NCI-H510A (cell line): ENCODE measurements at regions not wholly inside any gene's neighbourhood (a gene's known extent, or its start where the extent isn't known, plus 50 kb on each side); places are given as distances from the start of the nearest gene placed in this dataset.
"Not testable (repeated sequence)": the region's sequence is repeated elsewhere in the genome, so short reads cannot be mapped to it uniquely, and the experiment has no call there.

Source experiments
- DNase-seq: peaks from one replicate; lab custom pipeline; 2025; lab: John Stamatoyannopoulos, UW

DNA sequence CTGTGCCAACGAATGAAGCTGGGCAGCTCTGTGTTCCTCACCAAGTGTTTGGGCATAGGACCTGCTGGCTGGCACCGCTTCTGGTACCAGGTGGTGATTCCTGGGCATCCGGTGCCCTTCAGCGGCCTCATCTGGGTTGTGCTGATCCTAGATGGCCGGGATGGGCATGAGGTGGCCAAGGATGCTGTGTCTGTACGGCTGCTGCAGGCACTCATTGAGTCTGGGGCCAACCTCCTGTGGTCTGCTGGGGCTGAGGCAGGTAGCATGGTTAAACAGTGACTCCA, 96.1 kb upstream of the PLEKHM1 start:
- DNase-seq = not testable (repeated sequence)

DNA sequence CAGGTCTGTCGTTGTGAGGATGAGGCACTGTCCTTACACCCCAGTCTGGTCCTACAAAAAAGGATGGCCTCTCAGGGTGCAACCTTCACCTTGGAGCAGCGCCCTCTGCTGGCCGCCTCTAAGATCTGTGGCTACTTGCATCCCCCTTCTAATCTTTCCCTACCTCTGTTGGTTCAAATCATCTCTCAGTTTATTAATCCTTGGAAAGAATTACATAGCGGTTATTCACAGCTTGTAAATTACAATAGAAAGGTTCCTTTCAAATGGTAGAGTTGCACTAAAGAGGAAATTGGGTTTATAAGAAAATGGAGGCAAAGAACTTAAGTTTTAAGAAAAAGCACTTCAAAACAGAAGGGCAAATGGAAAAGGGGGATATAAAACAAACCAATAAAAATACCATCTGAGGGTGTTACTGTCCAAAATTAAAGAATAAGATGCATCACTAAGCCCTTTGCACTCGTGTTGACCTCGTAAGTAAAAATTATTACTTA, 102.0 kb upstream of the PLEKHM1 start:
- not testable (repeated sequence) for DNase-seq

DNA sequence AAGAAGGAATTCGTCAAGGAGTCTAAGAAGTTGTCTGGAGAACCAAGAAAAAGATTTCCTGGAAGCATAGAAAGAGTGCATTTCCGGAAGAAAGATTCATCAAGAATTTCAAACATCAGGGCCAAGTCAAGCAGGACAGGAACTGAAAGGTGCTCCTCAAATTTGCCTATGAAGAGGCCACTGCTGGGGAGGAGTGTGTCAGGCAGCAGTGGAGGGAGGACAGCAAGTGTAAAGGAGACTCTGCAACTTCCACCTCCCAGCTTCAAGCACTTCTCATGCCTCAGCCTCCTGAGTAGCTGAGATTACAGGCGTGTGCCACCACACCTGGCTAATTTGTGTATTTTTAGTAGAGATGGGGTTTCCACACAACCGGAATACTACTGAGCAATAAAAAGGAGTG, 105.8 kb upstream of the PLEKHM1 start:
- not testable (repeated sequence) for DNase-seq

DNA sequence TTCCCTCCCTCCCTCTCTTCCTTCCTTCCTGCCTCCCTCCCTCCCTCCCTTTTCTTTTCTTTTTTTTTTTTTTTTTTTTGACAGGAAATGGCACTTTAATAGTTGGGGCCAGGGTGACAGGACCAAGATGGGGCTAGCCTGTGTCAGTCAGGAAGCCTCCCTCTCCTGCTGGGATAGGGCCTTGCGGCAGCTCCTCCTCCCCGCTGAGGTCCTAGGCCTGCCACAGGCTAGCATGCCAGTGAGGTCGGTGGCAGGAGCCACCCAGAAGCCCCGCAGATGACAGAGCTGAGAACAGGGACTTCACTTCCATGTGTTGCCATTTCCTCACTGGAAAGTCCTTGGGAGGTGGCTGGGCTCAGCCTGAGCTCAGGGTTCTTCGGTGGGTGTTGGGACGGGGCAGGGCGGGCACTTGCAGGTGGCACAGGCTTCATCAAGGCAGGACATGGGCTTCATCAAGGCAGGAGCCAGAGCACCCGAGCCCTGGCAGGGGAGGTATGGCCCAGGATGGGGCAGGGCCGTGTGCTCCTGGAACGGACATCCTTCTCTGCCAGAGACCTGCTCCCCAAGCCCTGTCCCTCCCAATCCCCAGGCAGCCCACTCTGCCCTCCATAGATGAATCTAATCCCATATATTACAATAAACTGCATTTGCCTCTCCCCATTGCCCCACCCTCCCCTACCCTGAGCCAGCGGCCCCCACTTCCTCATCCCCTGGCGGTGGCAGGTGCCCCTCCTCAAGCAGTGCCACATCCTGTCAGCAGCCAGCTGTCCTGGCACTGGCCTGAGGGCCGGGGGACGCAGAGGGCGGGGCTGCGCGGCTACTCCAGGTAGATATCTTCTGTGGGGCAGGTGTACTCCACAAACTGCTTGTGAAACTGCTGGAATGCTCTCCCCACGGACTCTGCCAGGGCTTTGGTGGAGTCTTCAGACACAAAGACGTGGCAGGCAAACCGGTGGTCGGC, 109.8 kb upstream of the PLEKHM1 start:
- not testable (repeated sequence) for DNase-seq

DNA sequence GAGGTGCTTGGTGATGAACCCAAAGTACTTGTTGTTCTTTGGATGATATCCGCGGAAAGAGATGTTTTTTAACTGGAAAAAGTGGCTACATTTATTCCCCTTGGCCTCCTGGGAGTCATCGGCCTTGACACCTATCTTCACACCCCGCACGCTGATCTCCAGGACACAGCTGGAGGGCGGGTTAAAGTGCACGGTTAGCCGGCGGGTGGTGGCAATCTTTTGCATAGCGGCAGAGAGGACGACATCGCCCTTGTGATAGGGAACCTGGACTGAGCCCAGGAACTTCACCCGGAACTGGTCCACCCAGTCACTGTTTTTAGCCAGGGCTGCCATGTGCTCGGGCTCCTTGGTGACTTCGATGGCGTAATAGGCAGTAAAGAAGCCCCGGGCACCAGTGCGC, 110.5 kb upstream of the PLEKHM1 start:
- not testable (repeated sequence) for DNase-seq

DNA sequence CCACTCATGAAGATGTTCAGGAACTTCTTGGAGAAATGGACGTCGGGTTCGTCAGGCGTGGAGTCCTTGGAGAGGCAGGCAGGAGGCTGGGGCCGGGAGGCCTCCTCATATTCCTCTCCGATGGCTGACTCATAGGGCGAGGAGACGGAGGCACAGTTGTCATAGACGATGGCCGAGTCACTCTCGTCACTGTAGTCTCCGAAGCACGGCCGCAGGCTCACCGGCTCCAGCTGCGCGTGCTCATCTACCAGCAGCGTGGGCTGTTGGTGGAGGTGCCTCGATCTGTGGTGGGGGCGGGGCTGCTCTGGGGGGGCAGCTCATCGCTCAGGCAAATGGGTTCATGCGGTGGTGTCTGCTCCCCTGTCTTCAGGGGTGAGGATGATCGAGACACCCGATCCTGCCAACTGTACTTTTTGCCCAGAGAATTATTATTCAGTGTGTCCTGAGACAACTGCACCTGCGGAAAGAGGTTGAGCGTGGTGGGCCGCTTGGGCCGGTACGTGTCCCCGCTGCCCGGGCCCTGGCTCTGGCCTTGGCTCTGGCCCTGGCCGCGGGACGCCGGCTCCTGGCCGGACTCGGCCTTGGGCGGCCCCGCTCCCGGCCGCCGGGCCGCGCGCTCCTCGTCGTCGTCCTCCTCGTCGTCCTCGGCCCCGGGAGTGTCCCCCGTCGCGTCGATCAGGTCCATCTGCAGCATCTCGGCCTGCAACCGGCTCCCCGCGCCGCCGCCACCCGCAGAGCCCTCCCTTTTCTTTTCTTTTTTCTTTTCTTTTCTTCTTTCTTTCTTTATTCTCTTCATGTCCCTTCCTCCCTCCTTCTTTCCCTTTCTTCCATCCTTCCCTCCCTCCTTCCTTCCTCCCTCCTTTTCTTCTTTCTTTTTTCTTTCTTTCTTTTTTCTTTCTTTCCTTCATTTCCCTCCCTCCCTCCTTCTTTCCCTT, 111.4 kb upstream of the PLEKHM1 start:
- not testable (repeated sequence) for DNase-seq

DNA sequence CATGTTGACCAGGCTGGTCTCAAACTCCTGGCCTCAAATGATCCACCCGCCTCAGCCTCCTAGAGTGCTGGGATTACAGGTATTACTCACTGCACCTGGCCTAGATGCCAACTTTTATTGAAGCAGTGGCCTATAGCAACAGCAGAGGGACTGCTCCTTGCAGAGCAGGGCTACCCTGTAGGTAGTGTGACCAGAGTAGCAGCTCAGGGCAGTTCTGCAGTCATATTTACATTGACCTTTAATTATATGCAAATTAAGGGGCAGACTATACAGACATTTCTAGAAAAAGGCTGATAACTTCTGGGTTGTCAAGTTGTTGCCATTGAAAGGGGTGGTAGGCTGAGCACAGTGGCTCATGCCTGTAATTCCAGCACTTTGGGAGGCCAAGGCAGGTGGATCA, 115.2 kb upstream of the PLEKHM1 start:
- not testable (repeated sequence) for DNase-seq

DNA sequence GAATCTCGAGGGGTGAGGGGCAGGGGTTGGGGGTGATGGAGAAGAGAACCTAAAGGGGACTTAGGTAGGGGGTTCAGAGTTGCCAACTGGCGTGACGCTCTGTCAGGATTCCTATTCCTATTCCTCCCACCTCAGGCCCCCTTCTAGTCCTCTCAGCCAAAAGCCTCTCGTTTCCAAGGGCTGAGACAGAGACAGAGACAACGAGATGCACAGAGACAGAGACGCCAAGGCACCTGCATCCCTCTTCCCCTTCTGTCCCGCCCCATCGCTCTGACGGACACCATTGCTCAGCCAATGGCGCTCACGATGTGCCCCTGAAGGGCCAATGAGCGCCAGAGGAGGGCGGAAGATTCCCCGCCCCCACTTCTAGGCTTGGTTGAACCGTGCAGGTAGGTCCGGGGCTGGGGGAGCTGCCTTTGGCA, 129.5 kb upstream of the PLEKHM1 start:
- DNase-seq = not testable (repeated sequence)

DNA sequence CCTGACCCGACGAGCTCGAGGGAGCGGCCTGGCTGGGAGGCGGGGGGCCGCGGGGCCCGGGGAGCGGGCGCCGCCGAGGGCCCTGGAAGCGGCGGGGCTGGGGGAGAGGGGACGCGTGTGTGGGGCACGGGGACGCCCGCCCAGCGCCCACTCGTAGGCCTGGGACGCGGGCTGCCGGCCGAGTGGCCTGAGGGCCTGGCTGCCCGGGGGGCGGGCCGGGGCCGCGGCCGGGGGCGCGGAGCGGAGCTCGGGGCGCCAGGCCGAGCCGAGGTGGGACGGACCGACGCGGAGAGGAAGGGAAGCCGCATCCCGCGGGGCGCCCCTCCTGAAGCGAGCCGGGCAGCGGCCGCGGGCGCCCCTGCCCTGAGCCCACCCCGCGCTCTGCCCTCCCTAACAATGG, 129.9 kb upstream of the PLEKHM1 start:
- not testable (repeated sequence) for DNase-seq

DNA sequence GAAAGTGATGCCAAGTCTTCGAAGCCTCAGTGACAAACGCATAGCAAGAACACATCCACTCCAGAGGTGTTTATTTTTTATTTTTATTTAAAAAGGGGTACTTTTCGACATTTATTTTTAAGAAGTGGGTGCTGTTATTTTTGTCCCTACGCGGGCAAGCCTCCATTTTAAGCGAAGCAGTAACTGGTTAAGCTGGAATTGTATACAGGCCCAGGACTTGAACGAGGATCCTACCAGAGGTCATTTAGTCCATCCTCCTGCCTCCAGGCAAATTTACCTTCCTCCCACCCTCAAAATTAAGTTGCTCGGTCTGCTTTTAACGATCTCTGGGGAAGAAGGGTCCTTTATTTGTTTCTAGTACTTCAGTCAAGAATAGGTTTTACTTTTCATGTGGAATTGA, 130.6 kb upstream of the PLEKHM1 start:
- not testable (repeated sequence) for DNase-seq

DNA sequence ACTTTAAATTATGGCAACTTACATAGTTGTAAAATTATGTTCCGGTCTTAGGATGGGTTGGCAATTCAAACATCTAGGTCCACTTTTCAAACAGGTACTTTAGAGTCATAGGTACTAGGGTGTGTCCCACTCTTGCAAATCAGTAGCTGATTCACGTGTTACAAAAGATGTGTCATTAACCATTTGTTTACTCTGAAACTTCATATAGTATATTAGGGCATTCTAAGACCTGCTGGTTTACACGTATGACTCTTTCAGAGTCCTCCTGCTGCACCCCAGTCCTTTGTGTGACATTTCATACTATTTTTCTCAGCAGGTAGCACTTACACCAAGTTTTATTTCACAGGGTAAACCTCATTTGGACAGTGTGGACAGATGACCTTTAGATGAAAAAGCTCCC, 131.8 kb upstream of the PLEKHM1 start:
- not testable (repeated sequence) for DNase-seq

DNA sequence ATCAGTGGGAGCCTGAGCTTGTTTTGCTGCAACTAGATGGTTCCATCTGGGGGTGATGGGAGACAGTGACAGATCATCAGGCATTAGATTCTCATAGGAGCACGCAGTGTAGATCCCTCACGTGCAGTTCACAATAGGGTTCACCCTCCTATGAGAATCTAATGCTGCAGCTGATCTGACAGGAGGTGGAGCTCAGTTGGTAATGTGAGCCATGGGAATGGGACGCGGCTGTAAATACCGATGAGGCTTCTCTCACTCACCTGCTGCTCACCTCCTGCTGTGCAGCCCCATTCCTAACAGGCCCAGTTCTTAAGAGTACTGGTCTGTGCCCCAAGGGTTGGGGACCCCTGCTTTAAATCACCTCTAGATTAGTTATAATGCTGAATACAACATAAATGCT, 137.5 kb upstream of the PLEKHM1 start:
- DNase-seq = no peak

DNA sequence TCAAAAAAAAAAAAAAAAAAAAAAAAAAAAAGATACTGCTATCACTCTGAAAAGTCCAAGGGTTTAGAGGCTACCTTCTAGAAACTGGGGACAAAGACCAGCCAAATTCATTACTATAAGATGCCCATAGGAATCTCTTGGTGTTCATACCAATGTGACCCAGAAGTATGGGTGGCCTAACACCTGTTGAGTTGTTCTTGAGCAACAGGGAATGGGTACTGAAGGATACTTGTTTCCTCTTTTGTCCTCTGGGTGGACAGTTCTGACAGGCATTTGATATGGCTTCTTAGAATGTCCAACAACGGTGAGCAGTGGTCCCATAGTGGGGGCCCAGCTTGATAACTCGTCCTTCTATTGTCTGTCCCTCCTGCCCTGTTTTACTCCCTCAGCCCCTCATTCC, 141.4 kb upstream of the PLEKHM1 start:
- DNase-seq = no peak

DNA sequence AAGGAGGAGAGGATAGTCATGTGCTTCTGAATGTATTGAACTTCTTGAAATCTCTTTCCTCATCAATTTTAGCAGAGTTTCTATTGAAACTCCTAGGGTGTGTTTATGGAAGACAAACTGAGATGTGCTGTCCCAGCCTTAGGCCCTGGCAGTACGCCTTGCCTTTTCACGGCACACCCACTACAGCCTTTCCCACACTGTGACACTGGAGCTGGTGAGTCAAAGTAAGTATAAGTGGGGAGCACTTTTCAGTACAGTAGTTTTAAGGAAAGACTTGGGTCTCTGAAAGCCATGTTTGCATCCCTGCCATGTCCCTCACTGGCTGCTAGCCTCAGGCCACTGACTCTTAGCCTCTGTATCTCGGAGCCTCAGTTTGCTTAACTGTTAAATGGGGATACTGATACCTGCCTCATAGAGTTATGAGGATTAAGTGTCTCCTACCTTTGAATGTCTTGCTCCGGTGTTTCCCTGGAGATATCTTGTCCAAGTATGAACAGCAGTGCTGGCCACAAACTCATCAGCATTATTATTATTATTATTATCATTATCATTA, 144.7 kb upstream of the CRHR1 start:
- no peak for DNase-seq

DNA sequence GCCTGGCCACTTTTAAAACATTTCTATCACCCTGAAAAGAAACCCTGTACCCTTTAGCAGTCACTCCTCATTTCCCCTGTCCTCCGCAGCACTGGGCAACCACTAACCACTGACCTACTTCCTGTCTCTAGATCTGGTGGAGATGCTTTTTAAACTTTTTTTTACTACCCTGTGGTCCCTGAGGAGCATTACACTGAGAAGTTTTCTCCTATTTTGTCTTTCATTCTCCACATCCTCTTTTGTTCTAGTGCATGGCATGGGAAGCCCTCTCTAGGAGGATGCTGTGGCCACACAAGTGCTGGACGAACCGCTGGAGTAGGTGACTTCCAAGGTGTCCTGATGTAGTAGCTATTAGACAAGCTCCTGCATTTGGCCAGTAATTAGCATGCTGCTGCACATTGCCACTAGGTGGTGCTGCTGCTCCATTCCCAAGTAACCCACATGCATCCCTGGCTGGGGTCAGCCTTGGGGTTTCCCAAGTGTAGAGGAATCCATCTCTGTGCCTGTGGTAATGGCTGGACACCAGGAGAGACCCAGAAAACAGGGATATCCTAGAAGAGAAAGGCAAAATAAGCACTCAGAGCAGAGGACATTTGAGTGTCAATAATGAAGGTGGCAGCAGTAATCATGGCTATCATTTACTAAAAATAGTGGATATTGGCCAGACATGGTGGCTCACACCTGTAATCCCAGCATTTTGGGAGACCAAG, 143.8 kb upstream of the CRHR1 start:
- DNase-seq = no peak

DNA sequence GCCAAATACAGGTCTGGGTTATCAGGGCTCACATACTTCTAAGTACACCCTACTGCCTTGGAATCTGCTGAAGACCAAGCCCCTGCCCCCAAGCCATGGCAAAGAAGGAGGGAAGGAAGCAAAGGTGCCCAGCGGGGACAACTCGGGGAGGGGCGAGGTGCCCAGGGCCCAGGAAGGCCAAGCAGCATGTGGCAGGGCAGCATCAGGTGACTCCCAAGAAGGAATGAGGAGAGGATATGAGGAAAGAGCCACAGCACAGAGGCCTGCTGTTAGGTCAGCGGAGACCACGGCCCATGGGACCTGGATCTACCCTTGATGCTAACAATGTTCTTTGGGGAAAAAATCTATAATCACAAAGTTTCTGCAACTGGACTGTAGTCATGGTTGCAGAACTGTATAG, 142.6 kb upstream of the CRHR1 start:
- DNase-seq = no peak

DNA sequence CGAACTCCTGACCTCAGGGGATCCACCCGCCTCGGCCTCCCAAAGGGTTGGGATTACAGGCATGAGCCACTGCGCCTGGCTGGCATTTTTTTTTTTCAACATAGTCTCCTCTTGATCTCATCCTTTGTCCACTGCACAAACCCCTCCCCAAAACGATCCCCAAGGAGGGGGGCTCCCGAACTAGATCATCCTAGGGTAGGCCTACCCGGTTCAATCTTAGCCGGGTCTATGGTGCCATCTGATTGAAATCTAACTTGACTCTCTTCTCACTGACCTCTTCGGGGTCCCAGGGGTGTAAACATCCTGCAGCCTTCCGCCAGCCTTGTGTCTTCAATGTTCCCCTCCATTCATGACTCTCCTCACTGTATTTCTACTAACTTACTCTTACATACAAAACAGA, 140.5 kb upstream of the CRHR1 start:
- no peak for DNase-seq

DNA sequence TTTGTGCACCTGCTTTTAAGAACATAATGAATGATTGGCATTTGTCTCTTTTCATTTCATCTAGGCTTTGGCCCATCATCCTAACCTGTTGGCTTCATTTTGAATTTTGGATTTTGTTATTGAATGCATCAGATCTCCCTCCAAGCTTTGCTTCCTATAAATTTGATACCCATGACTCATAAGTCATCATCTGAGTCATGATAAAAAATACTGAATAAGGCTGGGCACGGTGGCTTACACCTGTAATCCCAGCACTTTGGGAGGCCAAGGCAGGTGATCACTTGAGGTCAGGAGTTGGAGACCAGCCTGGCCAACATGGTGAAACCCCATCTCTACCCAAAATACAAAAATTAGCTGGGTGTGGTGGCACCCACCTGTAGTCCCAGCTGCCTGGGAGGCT, 139.5 kb upstream of the CRHR1 start:
- DNase-seq = not testable (repeated sequence)

DNA sequence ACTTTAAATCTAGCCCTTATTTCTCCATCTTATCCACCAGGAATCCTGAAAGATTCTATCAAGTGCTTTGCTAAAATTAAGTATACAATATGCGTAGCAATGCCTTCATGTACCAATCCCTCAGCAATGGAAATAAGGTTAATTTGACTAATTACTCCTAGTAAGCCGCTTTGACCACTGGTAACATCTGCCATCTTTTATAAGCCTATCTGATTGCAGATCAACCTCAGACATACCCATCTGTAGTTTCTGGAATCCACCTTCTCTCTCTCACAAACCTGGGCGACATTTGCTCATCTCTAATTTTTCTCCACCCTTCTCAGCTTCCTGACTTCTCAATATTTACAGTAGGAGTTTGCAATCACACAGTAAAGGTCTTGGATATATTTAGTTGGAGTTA, 138.8 kb upstream of the CRHR1 start:
- no peak for DNase-seq

DNA sequence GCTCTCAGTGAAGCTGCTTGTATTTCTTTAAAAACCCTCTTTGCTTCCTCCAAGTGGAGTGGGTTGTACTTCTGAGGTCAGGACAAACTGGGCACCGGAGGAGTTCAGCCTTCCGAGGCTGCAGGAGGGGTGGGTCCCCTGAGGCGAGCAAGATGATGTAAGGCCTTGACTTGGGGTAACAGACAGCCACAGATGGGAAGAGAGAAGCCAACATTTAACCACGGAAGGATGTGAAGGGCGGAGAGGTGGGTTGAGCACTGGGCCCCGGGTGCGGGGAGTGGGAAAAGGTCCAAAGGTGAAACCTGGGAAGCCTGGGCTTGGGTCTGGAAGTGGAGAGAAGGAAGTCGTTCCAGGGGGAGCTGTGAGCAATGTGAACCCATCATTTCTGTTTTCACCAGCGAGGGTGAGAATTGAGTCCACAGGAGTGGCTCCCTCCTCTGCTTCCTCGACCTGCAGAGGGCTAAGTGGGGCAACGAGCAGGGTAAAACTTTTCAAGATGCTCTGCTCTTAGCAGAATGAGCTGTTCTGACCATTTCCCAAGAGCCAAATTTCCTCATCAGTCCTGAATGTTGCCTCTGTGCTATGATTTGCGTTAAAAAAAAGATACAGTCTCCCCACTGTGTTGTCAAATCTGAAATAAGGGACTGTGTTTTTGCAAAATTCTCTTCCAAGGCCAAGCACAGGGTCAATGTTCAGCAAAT, 137.7 kb upstream of the CRHR1 start:
- no peak for DNase-seq

DNA sequence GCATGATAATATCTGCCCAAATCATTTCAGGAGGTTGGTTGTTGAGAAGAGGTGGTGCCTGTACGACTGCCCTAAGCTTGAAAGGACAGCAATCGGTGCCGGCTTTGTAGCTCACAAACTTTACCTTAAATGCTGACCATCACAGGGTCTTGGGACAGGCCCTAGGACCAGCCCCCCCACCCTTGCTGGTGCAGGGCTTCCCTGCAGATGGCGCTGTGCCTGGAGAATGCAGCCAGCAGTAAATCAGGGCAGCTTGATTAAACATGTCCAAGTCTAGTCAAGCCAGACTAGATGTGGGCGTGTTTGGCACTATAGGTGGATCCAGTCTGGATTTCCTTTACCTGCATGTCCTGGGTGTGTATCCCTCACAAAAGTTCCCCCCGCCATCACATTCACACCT, 135.5 kb upstream of the CRHR1 start:
- DNase-seq = no peak
